HepG2 (cell line): ENCODE measurements at regions not wholly inside any gene's neighbourhood (a gene's known extent, or its start where the extent isn't known, plus 50 kb on each side); places are given as distances from the start of the nearest gene placed in this dataset.

Experiments
- ATAC-seq: fragments of 200-7000 bp; cut with Tn5 transposase; 3 replicates; pipeline ENCODE4 v1.9.1; 2020; ENCODE audit warnings: mild to moderate bottlenecking, moderate library complexity
- BruUV-seq: library from RNA; stranded (reverse); fragments of 400-500 nt; replicated peaks from 2 replicates; lab custom pipeline; 2021; lab: Mats Ljungman, UMichigan
- CTCF ChIA-PET: fragments of 300-600 bp; formaldehyde crosslinking; extraction: SDS; loops from one replicate; lab custom pipeline; 2021; ENCODE audit warnings: low total read pairs, inconsistent platforms, low intra/inter-chr PET ratio; lab: Yijun Ruan, JAX
- POLR2A ChIA-PET: fragments of 350-600 bp; sonication (Branson Sonifier 250); formaldehyde crosslinking; loops from one replicate; lab custom pipeline; 2020; ENCODE audit warnings: antibody characterized with exemption, inconsistent platforms; lab: Yijun Ruan, JAX
- DNase-seq: peaks from one replicate; pipeline ENCODE4 v3.0.0-alpha.2; 2015; ENCODE audit warnings: low spot score
- FAIRE-seq: peaks from 3 replicates; lab custom pipeline; 2011; peaks lifted over from hg19 to GRCh38; lab: Jason Lieb, UNC
- H2AFZ ChIP-seq: one replicate; pipeline ENCODE4 v1.6.1; 2011; ENCODE audit warnings: low read length, inconsistent platforms
- H3K27ac ChIP-seq: fragments of 300-600 bp; 3 replicates; pipeline ENCODE4 v1.8.0; 2011; ENCODE audit warnings: mixed run types, mild to moderate bottlenecking, mixed read lengths, low read length, inconsistent platforms; ENCODE audit not compliant: insufficient read depth; ENCODE audit errors: extremely low read length
- H3K27me3 ChIP-seq, 2 experiments: fragments of 200-600 bp in 1 of 2; 2 replicates in 1 of 2; 3 replicates in 1 of 2; pipeline versions ENCODE4 v1.6.0 to v1.8.0; 2011; ENCODE audit warnings: low read length in 2 of 2, mild to moderate bottlenecking in 2 of 2, moderate library complexity in 2 of 2, inconsistent platforms in 1 of 2; ENCODE audit not compliant: insufficient read depth in 2 of 2, control insufficient read depth in 1 of 2
- H3K36me3 ChIP-seq, 2 experiments: fragments of 200-600 bp in 1 of 2; replicated peaks in 1 of 2; 2 replicates in 1 of 2; 3 replicates in 1 of 2; pipeline versions ENCODE4 v1.5.1 to v1.8.0; 2011; ENCODE audit warnings: low read length in 2 of 2, inconsistent platforms in 1 of 2; ENCODE audit not compliant: insufficient read depth in 2 of 2, control insufficient read depth in 1 of 2
- H3K4me1 ChIP-seq: 2 replicates; pipeline ENCODE4 v1.5.1; 2012; ENCODE audit warnings: low read length, inconsistent platforms; ENCODE audit not compliant: insufficient read depth
- H3K4me2 ChIP-seq: 2 replicates; pipeline ENCODE4 v1.6.0; 2011; ENCODE audit warnings: low read depth, low read length, inconsistent platforms
- H3K4me3 ChIP-seq, 3 experiments: fragments of 200-600 bp in 1 of 3; sonication (generic), shearing (Covaris generic) in 1 of 3; replicated peaks in 1 of 3; 2 replicates each; pipeline ENCODE4 v1.5.1; 2011 to 2016; ENCODE audit warnings: low read length in 3 of 3, inconsistent platforms in 2 of 3, low read depth in 2 of 3, mild to moderate bottlenecking in 2 of 3, control low read depth in 1 of 3, mixed read lengths in 1 of 3; ENCODE audit not compliant: insufficient read depth in 1 of 3
- H3K79me2 ChIP-seq: one replicate; pipeline ENCODE4 v1.6.1; 2011; ENCODE audit warnings: low read length, inconsistent platforms; ENCODE audit not compliant: insufficient read depth
- H3K9ac ChIP-seq: 2 replicates; pipeline ENCODE4 v1.6.0; 2011; ENCODE audit warnings: mild to moderate bottlenecking, low read depth, low read length, inconsistent platforms; ENCODE audit not compliant: insufficient read depth
- H3K9me3 ChIP-seq: 2 replicates; pipeline ENCODE4 v1.5.1; 2012; ENCODE audit warnings: mild to moderate bottlenecking, low read length
- H4K20me1 ChIP-seq: 2 replicates; pipeline ENCODE4 v1.6.0; 2011; ENCODE audit warnings: inconsistent platforms, mild to moderate bottlenecking, low read length, moderate library complexity; ENCODE audit not compliant: insufficient read depth
- ARID5B ChIP-seq: IDR thresholded peaks from 2 replicates; pipeline ENCODE4 v1.4.0; 2020; ENCODE audit warnings: mild to moderate bottlenecking, missing genetic modification reagents
- BHLHE40 ChIP-seq: IDR thresholded peaks from 2 replicates; pipeline ENCODE4 v1.6.1; 2011; ENCODE audit warnings: low read length, improper control_type of control experiment
- BORCS8-MEF2B ChIP-seq: sonication (generic); formaldehyde crosslinking; IDR thresholded peaks from 2 replicates; pipeline ENCODE4 v1.8.0; 2022; ENCODE audit warnings: mild to moderate bottlenecking, missing genetic modification reagents
- GATAD2A ChIP-seq: IDR thresholded peaks from 2 replicates; pipeline ENCODE4 v1.6.1; 2016
- HMG20A ChIP-seq: IDR thresholded peaks from 2 replicates; pipeline ENCODE4 v1.6.1; 2016; ENCODE audit warnings: borderline replicate concordance
- MAX ChIP-seq: IDR thresholded peaks from 2 replicates; pipeline ENCODE4 v1.6.1; 2012; ENCODE audit warnings: inconsistent platforms
- MED8 ChIP-seq: sonication (generic); formaldehyde crosslinking; IDR thresholded peaks from 2 replicates; pipeline ENCODE4 v1.8.1; 2023; ENCODE audit warnings: mild to moderate bottlenecking, missing genetic modification reagents; ENCODE audit not compliant: insufficient replicate concordance
- MYC ChIP-seq: sonication (generic); formaldehyde crosslinking; IDR thresholded peaks from 2 replicates; pipeline ENCODE4 v1.9.0; 2021; ENCODE audit warnings: missing genetic modification reagents, borderline replicate concordance
- NR2F6 ChIP-seq, 2 experiments: IDR thresholded peaks; 2 replicates each; pipeline ENCODE4 v1.6.1; 2016; ENCODE audit warnings: antibody characterized with exemption in 1 of 2, mild to moderate bottlenecking in 1 of 2
- PAX8 ChIP-seq: sonication (generic); formaldehyde crosslinking; IDR thresholded peaks from 2 replicates; pipeline ENCODE4 v1.8.0; 2022; ENCODE audit warnings: mild to moderate bottlenecking, missing genetic modification reagents, borderline replicate concordance
- POGZ ChIP-seq: sonication (generic); formaldehyde crosslinking; IDR thresholded peaks from 2 replicates; pipeline ENCODE4 v1.4.0; 2020; ENCODE audit warnings: mild to moderate bottlenecking, missing genetic modification reagents
- POLR2AphosphoS2 ChIP-seq: IDR thresholded peaks from 2 replicates; pipeline ENCODE4 v1.6.1; 2011; ENCODE audit warnings: low read depth, low read length, improper control_type of control experiment
- RARA ChIP-seq: IDR thresholded peaks from 2 replicates; pipeline ENCODE4 v1.6.1; 2016; ENCODE audit warnings: missing genetic modification reagents, missing compliant biosample characterization
- SAP130 ChIP-seq: IDR thresholded peaks from 2 replicates; pipeline ENCODE4 v1.6.1; 2016; ENCODE audit warnings: low read depth
- ZFP41 ChIP-seq: sonication (generic); formaldehyde crosslinking; IDR thresholded peaks from 2 replicates; pipeline ENCODE4 v1.4.0; 2020; ENCODE audit warnings: mild to moderate bottlenecking, missing genetic modification reagents, borderline replicate concordance
- ZNF264 ChIP-seq: sonication (generic); formaldehyde crosslinking; IDR thresholded peaks from 2 replicates; pipeline ENCODE4 v1.4.0; 2020; ENCODE audit warnings: missing genetic modification reagents
- ZNF747 ChIP-seq: sonication (generic); formaldehyde crosslinking; IDR thresholded peaks from 2 replicates; pipeline ENCODE4 v1.8.1; 2023; ENCODE audit warnings: missing genetic modification reagents, mild to moderate bottlenecking, borderline replicate concordance
- WGBS: methylation state at CpG from one replicate; pipeline ENCODE4 v1.1.6; 2017; ENCODE audit warnings: low lambda C conversion rate; 5-methylcytosine and 5-hydroxymethylcytosine counted together
- in situ Hi-C: cut with HindIII; loops from 2 replicates; pipeline ENCODE4 v1.10.0; 2017; ENCODE audit warnings: low pct_unique_long_range_greater_than_20kb; ENCODE audit not compliant: extremely low pct_ligation_motif_present
- intact Hi-C: fragments of 100-400 bp; cut with micrococcal nuclease; formaldehyde crosslinking; loops from one replicate; pipeline ENCODE4 v1.10.0; 2022; ENCODE audit not compliant: unreplicated experiment

- Histone ChIP-seq H2AFZ (no peak overlapping the region), H3K79me2 (no peaks in the 10 kb centered on the region), H3K4me3 (no peak overlapping the region), H3K27me3 (no peaks in the 10 kb centered on the region), H3K9me3 (no peaks in the 10 kb centered on the region), H3K36me3 (no peaks in the 10 kb centered on the region), H3K27ac (no peak overlapping the region), H3K9ac (no peak overlapping the region), H3K4me1 (peaks cover 7% of the 10 kb centered on the region), H3K4me2 (no peak overlapping the region), H4K20me1 (no peaks in the 10 kb centered on the region)
- BruUV-seq = no TSS peak
- intact Hi-C loops = no loop called here
- FAIRE-seq = no peak
- ATAC-seq = no peak
- TF ChIP-seq ZFP41 (CRISPR knock-in tag) = no peak
- no peak for TF ChIP-seq ZNF747 (CRISPR knock-in tag)
- no peak for TF ChIP-seq BORCS8-MEF2B (CRISPR knock-in tag)
- no peak for TF ChIP-seq MED8 (CRISPR knock-in tag)
- TF ChIP-seq MYC (CRISPR knock-in tag) = no peak
- no peak for TF ChIP-seq POGZ (CRISPR knock-in tag)
- ChIA-PET POLR2A (no interaction called here), CTCF (no interaction called here)
- WGBS = 88% methylated on average over 1 of the region's 1 CpG
- DNase-seq = no peak
- in situ Hi-C loops = no loop called here
Measured at GRCh38 chr6:113529879-113530278, 327.3 kb upstream of the MARCKS start.

GRCh38 chr6:113530769-113531168 is 326.4 kb upstream of the MARCKS start:
- H3K27ac ChIP-seq = no peak overlapping the region
- ChIA-PET POLR2A (interaction anchor here (1.0 to 1.3 kb wide), 2 partner anchors 111 to 179 kb away, joined by 3 to 4 read pairs; no protein-coding TSS in a partner anchor), CTCF (no interaction called here)
- H3K4me3 ChIP-seq = no peak overlapping the region
- H3K27me3 ChIP-seq = no peaks in the 10 kb centered on the region
- H4K20me1 ChIP-seq = no peaks in the 10 kb centered on the region
- no peaks in the 10 kb centered on the region for H3K9me3 ChIP-seq
- no peaks in the 10 kb centered on the region for H3K36me3 ChIP-seq
- no peak overlapping the region for H2AFZ ChIP-seq
- peak; percentile 39 for DNase-seq
- H3K9ac ChIP-seq = no peak overlapping the region
- no peaks in the 10 kb centered on the region for H3K79me2 ChIP-seq
- ATAC-seq = peak; percentile 99
- intact Hi-C loops (no loop called here), in situ Hi-C loops (no loop called here)
- no peak for FAIRE-seq
- no TSS peak for BruUV-seq
- no peak overlapping the region for H3K4me2 ChIP-seq
- peaks cover 7% of the 10 kb centered on the region for H3K4me1 ChIP-seq
- 59% methylated on average over 4 of the region's 4 CpGs for WGBS
- TF ChIP-seq ZNF264 (CRISPR knock-in tag) (no peak), HMG20A (peak; percentile 46; the same call in 1 of the 2 replicates), PAX8 (CRISPR knock-in tag) (no peak), MAX (peak; percentile 69; the same call in 1 of the 2 replicates), SAP130 (peak; percentile 29; the same call in 1 of the 2 replicates), MYC (CRISPR knock-in tag) (peak; percentile 27; the same call in 1 of the 2 replicates), ARID5B (CRISPR knock-in tag) (0 out of 2 replicates have a peak, but pooled peaks have one; percentile 35), GATAD2A (CRISPR knock-in tag) (0 out of 2 replicates have a peak, but pooled peaks have one; percentile 24), BHLHE40 (peak; percentile 34; the same call in 1 of the 2 replicates), NR2F6 (IDR thresholded peaks at IDR 0.05) (peak; percentile 40; the same call in 1 of the 2 replicates), NR2F6 (CRISPR knock-in tag; IDR thresholded peaks at IDR 0.05) (no peak), RARA (CRISPR knock-in tag) (0 out of 2 replicates have a peak, but pooled peaks have one; percentile 33), POLR2AphosphoS2 (no peak)
